NCI-H2029 (cell line): ENCODE measurements at regions not wholly inside any gene's neighbourhood (a gene's known extent, or its start where the extent isn't known, plus 50 kb on each side); places are given as distances from the start of the nearest gene placed in this dataset.

Experiments used
- DNase-seq: peaks from one replicate; lab custom pipeline; 2025; lab: John Stamatoyannopoulos, UW

DNA sequence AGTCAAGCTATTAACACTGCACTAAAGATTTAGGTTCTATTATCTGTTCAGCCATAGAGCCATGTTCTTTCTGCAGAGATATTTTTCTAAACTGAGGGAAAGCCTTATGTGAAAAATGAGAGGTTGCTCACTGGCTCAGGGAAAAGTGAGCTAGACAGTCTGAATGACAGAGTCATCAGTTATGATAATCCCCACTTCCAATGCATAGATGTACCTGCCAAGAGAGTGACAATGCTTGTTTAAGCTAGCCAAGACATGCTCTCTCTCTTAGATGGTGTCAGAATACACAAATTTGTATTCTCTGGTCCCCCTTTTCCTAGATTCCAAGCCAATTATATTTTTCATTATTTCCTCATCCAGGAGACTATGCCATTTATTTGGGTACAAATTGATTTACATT is 176.9 kb upstream of the FRMD6 start:
- DNase-seq, result no peak

DNA sequence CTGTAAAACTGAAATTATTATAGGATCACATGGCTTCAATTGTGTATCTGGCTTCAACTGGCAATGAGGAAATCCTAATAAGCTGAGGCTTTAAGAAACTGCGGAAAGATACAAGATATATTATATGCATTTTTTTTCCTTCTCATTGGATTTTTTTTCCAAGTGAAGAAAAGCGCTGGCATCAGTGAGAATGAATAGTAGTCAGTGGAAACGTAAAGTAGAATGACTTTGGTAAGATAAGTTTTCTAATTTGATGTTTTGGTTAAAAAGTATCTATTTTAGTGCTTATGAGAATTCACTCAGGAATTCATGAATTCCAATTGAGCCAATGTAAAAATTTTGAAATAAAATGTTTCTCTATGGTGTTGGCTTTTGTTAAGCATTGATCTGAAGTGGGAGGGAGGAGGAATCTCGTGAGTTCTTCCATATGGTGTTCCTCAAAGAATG is 173.5 kb upstream of the FRMD6 start:
- DNase-seq, result no peak

DNA sequence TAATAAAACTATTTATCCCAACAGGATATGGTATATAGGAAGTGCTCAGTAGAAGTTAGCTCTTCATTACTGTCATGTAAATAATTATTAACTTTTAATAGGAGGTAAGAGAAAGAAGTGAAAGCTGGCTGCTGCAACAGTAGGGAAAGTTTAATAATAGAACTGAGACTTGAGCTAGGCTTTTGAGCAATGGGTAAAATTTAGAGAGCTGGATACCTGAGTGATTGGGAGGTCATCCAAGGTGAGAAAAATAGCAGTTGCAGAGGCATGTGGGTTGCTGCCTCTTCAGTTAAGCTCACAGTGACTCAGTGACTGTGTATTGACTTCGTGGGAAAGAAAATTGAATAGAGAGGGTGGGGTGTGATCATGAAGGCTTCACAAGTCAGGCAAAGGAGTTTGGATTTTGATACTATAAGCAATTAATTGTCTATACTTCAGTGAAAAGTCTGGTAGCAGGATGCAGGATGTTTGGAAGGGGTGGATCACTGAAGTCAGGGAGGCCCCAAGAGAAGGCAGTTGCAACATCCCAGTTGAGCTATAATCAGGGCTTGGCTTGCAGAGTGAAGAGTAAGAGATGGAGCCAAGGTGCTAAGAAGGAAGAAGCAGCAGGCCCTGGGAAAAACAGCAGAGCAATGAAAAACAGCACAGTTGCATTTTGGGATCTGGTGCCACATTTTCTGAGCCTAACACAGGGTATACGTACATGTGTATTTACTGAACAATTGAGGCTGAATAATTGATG is 172.0 kb upstream of the FRMD6 start:
- no peak for DNase-seq

DNA sequence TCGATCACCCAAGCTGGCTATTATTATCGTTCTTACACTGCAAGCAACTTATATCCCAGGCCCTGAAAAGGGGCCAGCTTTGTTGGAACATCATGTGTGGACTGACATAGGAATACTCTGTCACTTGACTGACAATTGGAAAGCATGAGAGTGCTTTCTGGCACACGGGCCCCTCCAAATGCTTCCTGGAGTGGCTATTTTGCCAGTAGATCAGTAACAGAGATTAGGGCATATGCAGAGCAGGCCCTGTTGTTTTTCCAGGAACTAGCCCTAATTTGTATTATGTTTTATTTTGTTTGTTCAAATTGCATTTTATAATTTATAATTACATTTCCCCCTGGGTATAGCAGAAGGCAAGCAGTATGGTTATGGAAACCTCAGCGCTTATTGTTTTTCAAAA is 170.1 kb upstream of the FRMD6 start:
- DNase-seq, result no peak

DNA sequence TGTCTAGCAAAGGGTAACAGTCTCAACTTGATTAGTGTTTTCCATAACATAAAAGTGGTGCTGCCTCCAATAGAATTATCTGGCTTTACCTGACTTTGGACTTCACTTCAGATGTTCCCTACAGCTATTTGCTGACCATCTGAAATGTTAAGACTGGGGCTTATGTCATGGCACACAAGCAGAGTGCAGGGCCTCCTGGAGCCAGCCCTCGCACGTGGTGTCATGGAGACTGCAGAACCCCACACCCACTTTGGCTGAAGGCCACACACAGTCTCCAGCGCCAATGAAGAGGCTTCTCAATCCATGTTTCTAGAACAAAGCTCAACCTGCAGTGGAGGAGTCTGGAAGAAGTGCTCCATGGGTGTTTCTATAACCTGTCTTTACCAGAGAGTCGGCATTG is 169.6 kb upstream of the FRMD6 start:
- no peak for DNase-seq

DNA sequence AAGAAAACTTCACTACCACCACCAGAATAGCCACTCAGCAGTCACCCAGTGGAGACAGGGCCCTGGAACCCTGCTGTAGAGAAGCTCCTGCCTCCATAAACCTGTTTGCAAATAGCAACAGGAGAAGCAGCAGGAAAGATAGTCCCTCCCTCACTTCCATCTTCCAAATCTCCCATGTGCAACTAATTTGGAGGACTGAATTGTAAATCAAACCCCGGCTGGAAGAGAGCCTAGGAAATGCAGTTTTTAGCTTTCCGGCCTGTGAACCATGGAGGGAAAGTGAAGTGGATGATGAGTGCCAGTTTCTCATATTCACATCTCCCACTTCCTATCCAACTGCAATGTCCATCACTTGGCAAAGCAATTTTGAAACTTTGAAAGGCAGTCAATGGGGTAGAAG is 167.2 kb upstream of the FRMD6 start:
- no peak for DNase-seq

DNA sequence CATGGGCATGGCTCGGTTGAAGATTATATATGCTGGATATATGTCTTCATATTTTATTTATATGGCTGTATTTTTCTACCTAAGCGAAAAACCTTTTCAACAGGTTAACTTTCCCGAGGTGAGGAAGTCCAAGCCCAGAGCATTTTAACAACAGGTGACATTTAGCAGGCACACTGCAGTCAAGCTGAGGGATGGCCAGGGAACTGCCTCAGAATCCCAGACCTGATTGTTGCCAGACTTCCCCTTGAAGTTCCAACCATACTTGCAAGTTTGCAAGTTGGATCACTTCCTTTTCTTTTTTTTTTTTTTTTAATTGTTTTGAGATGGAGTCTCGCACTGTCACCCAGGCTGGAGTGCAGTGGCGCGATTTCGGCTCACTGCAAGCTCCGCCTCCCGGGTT is 166.0 kb upstream of the FRMD6 start:
- DNase-seq, result no peak

DNA sequence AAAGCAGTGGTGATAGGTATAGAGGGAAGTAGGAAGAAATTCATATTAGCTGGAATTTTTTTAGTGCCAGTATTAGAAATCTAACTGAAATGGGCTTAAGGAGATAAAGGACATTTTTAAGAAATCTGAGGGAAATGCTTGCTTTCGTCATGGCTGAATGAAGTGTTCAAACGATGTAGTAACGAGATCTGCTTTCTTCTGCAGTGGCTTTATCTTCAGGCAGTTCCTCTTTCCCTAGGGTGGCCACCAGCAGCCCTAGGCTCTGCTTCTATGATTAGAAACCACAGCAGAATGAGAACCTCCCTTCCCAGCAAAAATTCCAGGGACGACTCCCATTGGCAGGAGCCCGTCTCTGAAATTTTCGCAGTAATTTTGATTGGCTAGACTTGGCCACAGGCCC is 163.9 kb upstream of the FRMD6 start:
- DNase-seq, result no peak

DNA sequence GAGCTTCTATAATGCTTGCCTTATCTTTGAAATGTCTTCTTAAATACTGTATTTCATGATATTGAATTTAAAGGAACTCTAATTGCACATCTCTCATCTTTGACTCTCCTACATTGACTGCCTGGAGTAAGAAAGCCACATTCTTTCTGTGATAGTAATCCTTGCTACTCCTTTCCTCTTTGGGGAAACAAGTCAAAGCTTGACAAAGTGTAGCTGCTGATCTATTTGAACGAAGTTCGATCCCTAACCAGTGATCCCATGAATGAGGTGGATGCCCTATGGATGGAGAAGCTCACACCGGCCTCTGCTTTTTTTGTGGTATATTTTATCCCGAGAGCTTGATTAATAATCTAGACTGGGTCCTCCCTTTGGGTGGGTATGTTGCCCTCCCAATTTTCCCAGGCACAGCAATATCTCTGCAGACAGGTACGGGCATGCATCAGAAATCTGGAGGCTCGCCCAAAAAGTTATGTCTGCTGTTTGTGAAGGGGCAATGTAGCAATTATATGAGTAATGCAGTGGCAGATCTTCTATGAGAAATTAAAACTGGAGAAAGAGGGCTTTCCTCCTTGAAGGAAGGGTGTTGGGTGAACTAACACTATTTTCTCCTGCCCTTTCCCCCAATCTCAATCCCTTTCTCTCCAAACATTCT is 163.0 kb upstream of the FRMD6 start:
- DNase-seq, result no peak

DNA sequence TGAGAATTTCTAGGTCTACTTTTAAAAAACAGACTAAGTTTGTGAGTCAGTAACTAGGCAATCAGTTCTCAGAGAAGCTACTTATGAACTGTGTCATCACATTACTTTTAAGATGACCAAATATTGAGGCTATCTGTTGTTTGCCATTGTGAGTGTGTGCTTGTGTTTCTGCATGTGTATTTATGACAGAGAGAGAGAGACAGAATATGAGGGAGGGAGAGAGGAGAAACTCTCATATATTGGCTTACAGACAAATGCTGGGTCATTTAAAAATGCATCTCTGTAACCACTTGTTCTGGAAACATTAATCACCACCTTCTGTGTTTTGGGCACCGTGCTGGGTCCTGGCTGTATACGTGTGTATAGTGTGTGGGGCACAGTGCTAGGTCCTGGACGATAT is 161.5 kb upstream of the FRMD6 start:
- no peak for DNase-seq

DNA sequence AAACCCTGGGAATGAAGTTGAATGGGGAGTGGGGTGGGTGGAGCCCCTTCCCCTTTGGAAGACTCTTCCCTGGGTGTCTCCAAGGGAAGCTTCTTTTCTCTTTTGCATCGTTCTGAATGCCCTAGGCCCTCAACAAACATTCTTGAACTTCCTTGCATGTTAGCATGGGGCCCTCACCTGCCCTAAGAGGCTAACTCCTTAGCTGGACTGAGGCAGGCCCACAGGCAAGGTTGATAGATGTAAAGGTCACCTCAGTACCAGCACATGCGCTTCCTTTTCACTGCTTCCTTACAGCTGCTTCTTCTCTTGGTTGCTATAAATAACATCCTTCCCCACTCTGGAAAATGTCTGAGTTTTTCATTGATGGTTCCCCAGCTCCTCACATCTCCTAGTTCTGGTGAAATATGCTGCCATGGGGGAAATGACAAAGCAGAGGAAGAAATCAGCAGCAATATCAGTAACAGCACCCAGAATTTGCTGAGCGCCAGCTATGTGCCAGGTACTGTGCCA is 160.6 kb upstream of the FRMD6 start:
- DNase-seq, result no peak

DNA sequence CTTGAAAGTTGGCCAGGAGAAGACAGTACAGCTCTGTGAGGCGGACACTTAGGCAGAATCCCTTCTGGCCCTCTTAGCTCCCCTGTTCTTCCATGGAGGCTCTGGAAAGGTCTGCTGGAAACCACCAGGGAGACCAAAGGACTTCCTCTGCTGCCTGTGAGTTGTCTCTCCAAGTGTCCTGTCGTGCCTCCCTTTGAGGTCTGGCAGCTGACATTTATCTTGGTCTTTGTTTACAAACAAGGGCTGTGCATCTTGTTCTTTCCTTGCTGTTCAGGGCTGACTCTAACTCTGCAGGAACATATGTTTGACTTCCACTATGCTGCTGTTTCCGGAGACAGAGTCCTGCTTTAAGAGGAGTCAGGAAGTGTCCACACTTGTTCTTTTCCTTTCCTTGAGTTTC is 159.9 kb upstream of the FRMD6 start:
- no peak for DNase-seq

DNA sequence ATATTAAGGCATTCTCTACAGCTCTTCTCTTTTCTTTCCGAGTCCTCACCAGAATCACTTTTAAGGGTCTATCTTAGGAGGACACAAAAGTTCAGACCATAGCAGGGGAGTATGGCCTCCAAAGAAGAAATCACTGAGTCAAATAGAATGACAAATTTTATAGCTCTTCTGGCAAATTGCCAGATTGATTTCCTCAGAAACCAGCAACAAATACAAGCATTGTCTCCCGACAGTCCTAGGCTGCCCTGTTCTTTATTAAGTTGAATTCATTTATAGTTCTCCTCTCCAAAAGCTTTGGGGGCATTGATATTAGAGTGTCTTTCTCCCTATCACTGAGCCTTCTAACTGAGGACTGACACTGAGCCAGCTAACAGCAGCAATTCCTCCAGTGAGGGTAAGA is 156.4 kb upstream of the FRMD6 start:
- no peak for DNase-seq

DNA sequence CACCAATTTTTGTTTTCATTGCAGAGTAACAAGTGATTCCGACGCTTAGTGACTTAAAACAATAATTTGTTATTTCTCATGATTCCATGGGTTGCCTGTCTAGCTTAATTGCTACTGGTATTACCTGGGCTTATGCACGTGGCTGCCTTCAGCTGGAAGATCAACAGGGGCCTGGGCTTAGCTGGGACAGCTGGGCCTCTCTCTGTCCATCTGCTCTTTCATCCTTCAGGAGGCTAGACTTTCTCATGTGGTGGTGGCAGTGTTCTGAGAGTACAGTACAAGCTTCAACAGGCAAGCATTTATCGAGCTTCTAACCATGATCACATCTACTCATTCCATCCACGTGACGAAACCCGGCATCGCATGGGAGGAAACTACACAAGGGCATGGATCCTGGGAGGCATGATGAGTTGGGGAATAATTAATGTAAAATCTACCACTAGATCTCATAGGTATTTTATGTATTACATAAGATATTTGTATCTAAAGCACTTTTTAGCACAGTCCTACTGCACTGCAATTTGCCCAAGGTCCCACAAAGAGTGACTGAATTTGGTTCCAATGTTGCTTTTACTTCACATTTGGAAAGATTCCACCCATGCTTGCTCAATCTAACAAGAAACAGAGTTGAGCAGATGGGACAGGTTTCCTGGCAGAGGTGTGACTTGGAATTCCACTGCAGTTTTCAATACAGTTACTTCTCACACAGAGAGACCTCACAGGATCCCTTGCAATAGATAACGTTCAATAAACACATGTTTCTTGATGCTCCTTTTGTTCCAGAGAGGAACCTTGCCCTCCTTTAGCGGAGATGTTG is 153.1 kb upstream of the FRMD6 start:
- DNase-seq, result no peak

DNA sequence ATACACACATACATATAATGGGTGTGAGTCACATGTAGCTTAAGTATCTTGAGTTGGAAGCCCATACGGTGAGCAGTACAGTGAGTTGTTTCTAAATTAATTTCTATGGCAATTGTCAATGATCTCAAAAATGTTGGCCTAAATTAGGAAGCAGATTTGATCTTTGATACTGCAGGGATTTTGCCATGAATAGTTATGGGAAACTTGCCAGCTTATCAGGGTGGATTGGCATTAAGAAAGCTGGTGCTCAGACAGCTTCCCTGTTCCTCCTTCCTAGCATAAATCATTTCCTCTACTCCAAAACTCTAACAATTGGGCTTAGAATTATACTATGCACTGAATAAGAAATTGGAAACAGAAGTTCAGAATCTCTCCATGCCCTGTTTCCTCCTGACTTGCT is 150.9 kb upstream of the FRMD6 start:
- no peak for DNase-seq

DNA sequence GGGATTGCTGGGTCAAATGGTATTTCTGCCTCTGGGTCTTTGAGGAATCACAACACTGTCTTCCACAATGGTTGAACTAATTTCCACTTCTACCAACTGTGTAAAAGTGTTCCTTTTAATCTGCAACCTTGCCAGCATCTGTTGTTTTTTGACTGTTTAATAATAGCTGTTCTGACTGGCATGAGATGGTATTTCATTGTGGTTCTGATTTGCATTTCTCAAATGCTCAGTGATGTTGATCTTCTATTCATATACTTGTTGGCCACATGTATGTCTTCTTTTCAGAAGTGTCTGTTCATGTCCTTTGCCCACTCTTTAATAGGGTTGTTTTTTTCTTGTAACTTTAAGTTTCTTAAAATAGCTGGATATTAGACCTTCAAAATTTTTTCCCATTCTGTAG is 150.0 kb upstream of the FRMD6 start:
- DNase-seq, result no peak

DNA sequence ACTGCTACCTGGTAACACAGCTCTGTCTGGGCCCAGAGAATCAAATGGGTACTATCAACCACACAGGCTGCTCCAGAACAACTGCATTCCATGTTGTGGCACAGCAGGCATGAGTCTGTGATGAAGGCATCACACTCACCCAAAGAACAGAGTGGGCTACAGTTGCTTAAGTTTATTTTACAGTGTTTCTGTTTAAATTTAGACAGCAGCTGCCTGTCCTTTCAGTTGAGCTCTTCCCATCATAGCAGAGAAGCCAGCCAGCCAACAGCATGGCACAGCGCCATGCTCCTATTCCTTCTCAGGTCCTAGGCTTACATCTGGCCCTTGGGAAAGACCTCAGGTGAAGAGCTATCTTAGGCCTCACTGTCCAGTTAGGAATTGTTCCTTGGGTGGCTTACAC is 147.0 kb upstream of the FRMD6 start:
- DNase-seq, result no peak

DNA sequence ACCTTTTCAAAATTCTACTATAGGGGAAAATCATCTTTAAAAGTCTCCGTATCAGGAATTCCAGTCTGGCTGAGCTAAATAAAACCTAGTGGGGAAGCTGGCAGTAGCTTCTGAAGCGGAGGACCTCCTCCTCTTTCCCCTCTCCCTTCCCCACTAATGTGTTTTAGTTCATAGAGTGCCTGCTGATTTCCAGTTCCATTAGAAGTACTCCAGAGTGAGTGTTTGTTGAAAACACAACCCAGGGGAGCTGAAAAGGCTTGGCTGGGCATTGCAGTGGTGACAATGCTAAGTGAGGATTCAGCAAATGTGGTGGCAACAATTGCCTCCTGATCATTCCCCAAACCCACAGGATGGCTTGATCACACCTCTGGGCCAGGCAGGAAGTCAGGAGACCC is 144.2 kb upstream of the FRMD6 start:
- no peak for DNase-seq

DNA sequence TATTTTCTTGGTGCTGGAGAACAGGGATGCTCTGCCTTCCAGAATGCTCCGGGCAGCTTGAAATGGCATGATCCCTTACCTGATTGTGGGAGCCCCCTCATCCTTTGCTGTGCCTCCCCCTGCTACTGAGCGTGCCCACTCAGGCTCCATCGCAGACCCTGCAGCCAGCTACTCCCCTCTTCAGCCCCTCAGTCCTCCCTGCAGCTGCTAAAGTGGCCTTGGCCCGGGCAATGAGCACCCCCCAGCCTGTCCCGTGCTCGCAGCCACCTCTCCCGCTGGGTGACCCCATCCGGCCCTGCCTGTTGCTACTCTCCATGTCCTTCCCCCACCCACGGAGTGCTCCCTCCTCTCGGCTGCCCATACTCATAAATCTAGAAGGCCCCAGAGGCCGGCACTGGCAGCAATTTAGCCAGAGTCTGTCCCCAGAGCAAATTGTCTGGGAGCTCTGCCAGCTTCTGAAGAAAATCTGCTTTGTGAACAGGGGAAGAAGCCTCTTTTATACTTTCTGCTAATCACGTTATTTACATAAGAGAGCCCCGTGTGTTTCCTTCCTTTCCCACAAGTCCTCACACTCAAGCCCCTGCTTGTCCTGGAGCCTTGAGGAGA is 143.7 kb upstream of the FRMD6 start:
- DNase-seq, result no peak

DNA sequence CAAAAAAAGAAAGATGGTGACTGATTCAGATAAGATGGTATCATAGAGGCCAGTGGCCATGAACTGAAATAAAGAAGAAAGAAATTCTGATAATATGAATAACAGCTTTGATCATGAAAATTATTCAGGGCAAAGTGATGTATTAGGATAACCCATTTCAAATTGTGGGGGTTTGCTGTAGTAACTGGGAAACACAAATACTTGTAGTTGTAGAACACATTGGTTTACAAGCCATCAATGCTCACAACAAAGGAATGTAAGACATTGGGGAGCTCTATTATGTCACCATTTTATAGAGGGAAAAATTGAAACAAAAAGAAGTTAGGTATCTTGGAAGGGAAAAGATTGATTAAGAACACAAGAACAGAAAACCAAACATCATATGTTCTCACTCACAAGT is 140.4 kb upstream of the FRMD6 start:
- no peak for DNase-seq

DNA sequence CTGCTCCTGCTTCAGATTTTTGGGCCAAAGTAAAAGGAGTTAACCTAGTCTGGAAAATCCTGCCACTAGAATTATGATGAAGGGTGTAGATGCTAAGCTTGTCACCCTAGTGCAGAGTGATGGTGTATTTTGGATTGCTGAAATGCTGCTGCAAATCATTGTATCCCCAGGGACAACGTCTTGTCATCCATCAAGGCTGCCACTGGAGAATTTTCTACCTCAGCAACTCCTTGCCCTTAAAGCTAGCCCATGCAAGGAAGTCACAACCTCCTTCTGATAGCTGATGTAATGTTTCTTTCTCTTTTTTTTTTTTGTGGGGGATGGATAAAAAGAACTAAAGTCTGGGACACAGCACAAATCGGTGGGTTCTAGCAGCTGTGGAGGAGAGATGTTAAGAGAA is 139.4 kb upstream of the FRMD6 start:
- no peak for DNase-seq

DNA sequence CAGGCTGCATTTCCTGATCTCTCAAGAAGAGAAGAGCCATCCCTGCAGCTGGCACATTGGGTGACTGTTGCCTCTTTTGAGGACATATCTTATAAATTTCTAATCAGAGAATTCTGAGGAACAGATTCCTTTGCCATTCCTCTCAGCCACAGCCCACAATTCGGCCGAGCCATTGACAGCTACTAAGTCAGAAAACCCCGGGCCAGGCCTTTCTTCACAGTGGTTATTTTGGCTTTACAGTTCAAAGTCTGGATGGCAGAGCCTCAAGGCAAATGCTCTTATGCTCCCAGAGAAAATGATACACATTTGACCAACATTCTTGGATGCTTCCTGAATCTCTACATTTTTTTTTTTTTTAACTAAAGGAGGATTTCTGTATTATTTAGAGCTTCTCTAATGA is 138.4 kb upstream of the FRMD6 start:
- no peak for DNase-seq

DNA sequence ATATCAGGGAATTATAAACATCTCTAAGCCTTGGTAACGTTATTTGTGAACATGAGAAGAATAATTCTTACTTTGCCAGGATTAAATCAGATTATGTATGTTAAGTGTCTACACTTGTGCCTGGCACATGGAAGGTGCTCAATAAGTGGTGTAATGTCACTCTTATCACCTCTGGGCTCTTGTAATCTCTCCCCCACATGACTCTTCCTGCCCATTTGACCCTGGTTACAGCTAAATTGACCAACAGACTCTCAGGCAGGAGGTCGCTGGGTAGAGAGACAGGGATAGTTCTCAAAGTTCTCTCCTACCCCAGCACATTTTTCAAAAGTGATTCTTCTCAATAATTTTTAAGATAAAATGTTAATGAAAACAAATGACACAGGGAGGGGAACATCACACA is 137.8 kb upstream of the FRMD6 start:
- no peak for DNase-seq
